ENCODE measurements at regions not wholly inside any gene's neighbourhood (a gene's known extent, or its start where the extent isn't known, plus 50 kb on each side); places are given as distances from the start of the nearest gene placed in this dataset.

GRCh38 chr20:59404749-59405148 is 104.3 kb downstream of the EDN3 start:
- DNase-seq = no peak

GRCh38 chr20:59405226-59406200 is 105.1 kb downstream of the EDN3 start:
- no peak for DNase-seq

- DNase-seq = no peak
Observed at GRCh38 chr20:59406446-59406845, 106.0 kb downstream of the EDN3 start.

- no peak for DNase-seq
Observed at GRCh38 chr20:59411170-59411569, 110.8 kb downstream of the EDN3 start.

- no peak for DNase-seq
Observed at GRCh38 chr20:59411589-59411988, 111.2 kb downstream of the EDN3 start.

GRCh38 chr20:59412181-59412580 is 111.8 kb downstream of the EDN3 start:
- no peak for DNase-seq

- DNase-seq = no peak
Observed at GRCh38 chr20:59412875-59413284, 112.5 kb downstream of the EDN3 start.

GRCh38 chr20:59413326-59413865 is 113.0 kb downstream of the EDN3 start:
- no peak for DNase-seq

GRCh38 chr20:59414936-59415623 is 114.7 kb downstream of the EDN3 start:
- no peak for DNase-seq

GRCh38 chr20:59416916-59417315 is 116.5 kb downstream of the EDN3 start:
- no peak for DNase-seq

- no peak for DNase-seq
Observed at GRCh38 chr20:59421089-59421488, 120.7 kb downstream of the EDN3 start.

- no peak for DNase-seq
Observed at GRCh38 chr20:59421920-59422637, 121.7 kb downstream of the EDN3 start.

- DNase-seq = no peak
Observed at GRCh38 chr20:59422872-59423544, 122.6 kb downstream of the EDN3 start.

- no peak for DNase-seq
Observed at GRCh38 chr20:59424976-59425375, 124.6 kb downstream of the EDN3 start.

GRCh38 chr20:59425572-59425971 is 125.2 kb downstream of the EDN3 start:
- no peak for DNase-seq

GRCh38 chr20:59428006-59428405 is 127.6 kb downstream of the EDN3 start:
- no peak for DNase-seq

- no peak for DNase-seq
Observed at GRCh38 chr20:59428441-59429205, 128.2 kb downstream of the EDN3 start.

GRCh38 chr20:59429396-59429795 is 129.0 kb downstream of the EDN3 start:
- DNase-seq = no peak

- no peak for DNase-seq
Observed at GRCh38 chr20:59431014-59431413, 130.6 kb downstream of the EDN3 start.

GRCh38 chr20:59434960-59435359 is 134.5 kb downstream of the EDN3 start:
- DNase-seq = no peak

GRCh38 chr20:59435518-59435917 is 135.1 kb downstream of the EDN3 start:
- DNase-seq = no peak

- DNase-seq = no peak
Observed at GRCh38 chr20:59437601-59438031, 137.2 kb downstream of the EDN3 start.

All from CD4-positive, alpha-beta T cell treated with Interleukin-1 beta for 1 hour (primary cell).